Islet precursor cell (in vitro differentiated cells): ENCODE measurements at regions not wholly inside any gene's neighbourhood (a gene's known extent, or its start where the extent isn't known, plus 50 kb on each side); places are given as distances from the start of the nearest gene placed in this dataset.

ENCODE experiments used
- DNase-seq: peaks from one replicate; pipeline ENCODE4 v3.0.0-alpha.2; 2018

GRCh38 chr2:216576616-216577015, 56.6 kb upstream of the IGFBP2 start:
- DNase-seq, result no peak

- no peak for DNase-seq
Observed at GRCh38 chr2:216578325-216578724, 54.9 kb upstream of the IGFBP2 start.

GRCh38 chr2:216583147-216583546, 50.1 kb upstream of the IGFBP2 start:
- DNase-seq, result peak; percentile 73
